ENCODE measurements at regions not wholly inside any gene's neighbourhood (a gene's known extent, or its start where the extent isn't known, plus 50 kb on each side); places are given as distances from the start of the nearest gene placed in this dataset.

GRCh38 chr1:168386492-168386891, 105.8 kb downstream of the TBX19 start:
- ATAC-seq (no peak), DNase-seq (no peak)
- TF ChIP-seq, protein P1, sequence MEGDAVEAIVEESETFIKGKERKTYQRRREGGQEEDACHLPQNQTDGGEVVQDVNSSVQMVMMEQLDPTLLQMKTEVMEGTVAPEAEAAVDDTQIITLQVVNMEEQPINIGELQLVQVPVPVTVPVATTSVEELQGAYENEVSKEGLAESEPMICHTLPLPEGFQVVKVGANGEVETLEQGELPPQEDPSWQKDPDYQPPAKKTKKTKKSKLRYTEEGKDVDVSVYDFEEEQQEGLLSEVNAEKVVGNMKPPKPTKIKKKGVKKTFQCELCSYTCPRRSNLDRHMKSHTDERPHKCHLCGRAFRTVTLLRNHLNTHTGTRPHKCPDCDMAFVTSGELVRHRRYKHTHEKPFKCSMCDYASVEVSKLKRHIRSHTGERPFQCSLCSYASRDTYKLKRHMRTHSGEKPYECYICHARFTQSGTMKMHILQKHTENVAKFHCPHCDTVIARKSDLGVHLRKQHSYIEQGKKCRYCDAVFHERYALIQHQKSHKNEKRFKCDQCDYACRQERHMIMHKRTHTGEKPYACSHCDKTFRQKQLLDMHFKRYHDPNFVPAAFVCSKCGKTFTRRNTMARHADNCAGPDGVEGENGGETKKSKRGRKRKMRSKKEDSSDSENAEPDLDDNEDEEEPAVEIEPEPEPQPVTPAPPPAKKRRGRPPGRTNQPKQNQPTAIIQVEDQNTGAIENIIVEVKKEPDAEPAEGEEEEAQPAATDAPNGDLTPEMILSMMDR (IDR thresholded peaks at IDR 0.05): no peak
- Histone ChIP-seq H3K36me3 (no peaks in the 10 kb centered on the region), H3K9me3 (no peaks in the 10 kb centered on the region), H3K27ac (no peak overlapping the region), H3K4me1 (no peaks in the 10 kb centered on the region), H3K4me3 (no peak overlapping the region), H3K27me3 (no peaks in the 10 kb centered on the region)
- intact Hi-C loops (cut with DNase I): no loop called here

GRCh38 chr1:168381850-168382249, 101.2 kb downstream of the TBX19 start:
- H3K4me1 ChIP-seq: no peaks in the 10 kb centered on the region
- no peak overlapping the region for H3K27ac ChIP-seq
- TF ChIP-seq, protein P1 (IDR thresholded peaks at IDR 0.05): no peak
- no peaks in the 10 kb centered on the region for H3K27me3 ChIP-seq
- no peaks in the 10 kb centered on the region for H3K9me3 ChIP-seq
- DNase-seq: no peak
- intact Hi-C loops (cut with DNase I): no loop called here
- H3K4me3 ChIP-seq: no peak overlapping the region
- no peaks in the 10 kb centered on the region for H3K36me3 ChIP-seq
- ATAC-seq: no peak

DNA sequence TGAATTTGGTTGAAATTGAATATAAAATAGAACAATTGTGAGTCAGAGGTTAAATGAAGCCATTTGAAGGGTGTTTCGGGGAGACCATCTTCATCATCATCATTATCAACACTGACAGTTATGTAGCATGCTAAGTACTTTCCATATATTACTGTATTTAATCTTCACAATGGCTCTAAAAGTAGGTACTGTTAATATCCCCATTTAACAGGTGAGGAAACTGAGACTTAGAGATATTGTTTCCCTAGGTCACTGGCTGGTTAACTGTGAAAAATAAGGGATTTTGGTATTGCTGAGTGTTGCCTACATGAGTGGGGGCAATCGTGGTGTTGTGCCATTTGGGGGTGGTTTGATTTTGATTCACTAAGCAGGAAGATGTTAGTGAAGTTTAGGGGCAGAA, 100.3 kb downstream of the TBX19 start:
- H3K27me3 ChIP-seq: no peaks in the 10 kb centered on the region
- H3K9me3 ChIP-seq: no peaks in the 10 kb centered on the region
- intact Hi-C loops (cut with DNase I): no loop called here
- no peaks in the 10 kb centered on the region for H3K36me3 ChIP-seq
- DNase-seq: no peak
- H3K4me3 ChIP-seq: no peak overlapping the region
- no peaks in the 10 kb centered on the region for H3K4me1 ChIP-seq
- TF ChIP-seq, protein P1 (IDR thresholded peaks at IDR 0.05): no peak
- H3K27ac ChIP-seq: no peak overlapping the region
- ATAC-seq: no peak

DNA sequence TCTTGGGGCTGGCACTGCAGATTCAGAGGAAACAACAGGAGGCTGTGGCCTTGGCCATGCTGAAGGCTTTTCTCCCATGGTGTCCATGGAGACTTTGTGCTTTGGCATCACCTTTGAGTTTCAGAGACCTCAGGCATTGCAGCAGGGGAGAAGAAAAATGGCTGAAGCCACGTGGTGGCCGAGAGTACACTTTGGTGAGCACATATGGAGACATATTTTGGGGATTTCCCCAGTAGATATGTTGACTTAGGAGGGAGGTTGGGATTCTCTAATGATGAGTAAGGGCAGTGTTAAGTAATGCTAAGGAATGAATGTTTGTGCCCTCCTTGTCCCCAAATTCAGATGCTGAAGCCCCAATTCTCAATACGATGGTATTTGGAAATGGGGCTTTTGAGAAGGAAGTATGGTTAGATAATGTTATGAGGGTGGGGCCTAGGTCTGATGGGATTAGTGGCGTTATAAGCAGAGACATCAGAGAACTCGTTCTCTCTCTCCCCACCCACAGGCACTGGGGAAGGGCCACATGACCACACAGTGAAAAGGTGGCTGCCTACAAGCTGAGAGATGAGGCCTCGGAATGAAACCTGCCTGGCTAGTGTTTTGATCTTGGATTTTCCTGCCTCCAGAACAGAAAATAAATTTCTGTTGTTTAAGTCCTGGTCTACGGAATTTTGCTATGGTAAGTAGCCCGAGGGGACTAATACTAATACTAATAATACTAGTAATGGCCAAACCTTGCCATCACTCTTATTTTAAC, 98.6 kb downstream of the TBX19 start:
- TF ChIP-seq, protein P1 (IDR thresholded peaks at IDR 0.05): no peak
- Histone ChIP-seq H3K9me3 (no peaks in the 10 kb centered on the region), H3K4me1 (no peaks in the 10 kb centered on the region), H3K27me3 (no peaks in the 10 kb centered on the region), H3K27ac (no peak overlapping the region), H3K4me3 (no peak overlapping the region), H3K36me3 (no peaks in the 10 kb centered on the region)
- intact Hi-C loops (cut with DNase I): no loop called here
- ATAC-seq: no peak
- no peak for DNase-seq

DNA sequence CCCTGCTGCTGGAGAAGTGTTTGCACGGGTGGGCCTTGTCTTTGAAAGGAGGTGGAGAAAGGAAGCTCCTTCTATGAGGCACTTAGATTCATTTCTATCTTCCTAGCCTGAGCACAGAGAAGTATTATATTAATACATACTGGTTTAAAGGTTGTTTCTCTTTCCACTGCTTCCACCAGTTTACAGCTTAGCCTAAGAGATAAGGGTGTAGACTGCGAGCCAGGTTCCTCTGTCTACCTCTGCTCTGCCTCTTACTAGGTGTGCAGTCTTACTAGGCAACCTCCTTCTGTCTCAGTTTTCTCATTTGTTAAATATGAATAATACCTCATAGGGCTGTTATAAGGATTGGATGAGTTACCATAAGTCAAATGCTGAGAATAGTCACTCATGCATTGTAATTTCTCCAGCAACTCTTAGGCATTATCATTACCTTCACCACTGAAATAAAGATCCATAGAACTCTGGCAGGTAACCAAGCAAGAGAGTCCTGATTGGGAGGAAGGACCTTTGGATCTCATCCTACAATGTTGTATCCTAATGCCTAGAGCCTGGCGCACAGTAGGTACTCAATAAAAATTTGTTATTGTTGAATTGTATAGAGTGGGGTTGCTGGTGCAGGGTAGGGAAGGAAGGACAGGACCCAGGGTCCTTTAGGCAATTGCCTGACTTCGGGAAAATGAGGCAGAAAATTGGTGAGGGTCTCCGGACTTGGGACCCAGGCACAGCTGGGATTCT, 95.1 kb downstream of the TBX19 start:
- ATAC-seq (no peak), DNase-seq (no peak)
- Histone ChIP-seq H3K27me3 (no peaks in the 10 kb centered on the region), H3K4me1 (no peaks in the 10 kb centered on the region), H3K27ac (no peak overlapping the region), H3K9me3 (no peaks in the 10 kb centered on the region), H3K36me3 (no peaks in the 10 kb centered on the region), H3K4me3 (no peak overlapping the region)
- intact Hi-C loops (cut with DNase I): no loop called here
- TF ChIP-seq, protein P1 (IDR thresholded peaks at IDR 0.05): no peak
